H1 (cell line): ENCODE measurements at regions not wholly inside any gene's neighbourhood (a gene's known extent, or its start where the extent isn't known, plus 50 kb on each side); places are given as distances from the start of the nearest gene placed in this dataset.

Experiments used
- CTCF ChIA-PET: fragments of 300-600 bp; sonication (Branson Sonifier 250); formaldehyde crosslinking; loops from one replicate; lab custom pipeline; 2021; ENCODE audit not compliant: partially characterized antibody; lab: Charles Lee
- POLR2A ChIA-PET: fragments of 300-600 bp; sonication (Branson Sonifier 250); formaldehyde crosslinking; loops from one replicate; lab custom pipeline; 2021; ENCODE audit warnings: inconsistent platforms; ENCODE audit not compliant: partially characterized antibody; lab: Charles Lee
- DNase-seq, 2 experiments: peaks; one replicate each; pipeline versions ENCODE4 v3.0.0 to v3.0.0-alpha.2; 2010 to 2022; ENCODE audit warnings: low spot score in 2 of 2, low read depth in 1 of 2, mixed read lengths in 1 of 2
- FAIRE-seq: peaks from 2 replicates; lab custom pipeline; 2011; peaks lifted over from hg19 to GRCh38; lab: Jason Lieb, UNC
- H2AFZ ChIP-seq: 2 replicates; pipeline ENCODE4 v1.8.1; 2012; ENCODE audit warnings: low read length, inconsistent platforms
- H2AK5ac ChIP-seq: 2 replicates; pipeline ENCODE4 v1.6.1; 2013; ENCODE audit warnings: low read depth, low read length
- H2BK120ac ChIP-seq: replicated peaks from 2 replicates; pipeline ENCODE3; 2013; ENCODE audit warnings: low read depth, low read length, inconsistent platforms
- H2BK12ac ChIP-seq: 2 replicates; pipeline ENCODE4 v1.6.1; 2013; ENCODE audit warnings: low read depth, low read length
- H2BK15ac ChIP-seq: 2 replicates; pipeline ENCODE4 v1.6.1; 2013; ENCODE audit warnings: low read length
- H2BK20ac ChIP-seq: 2 replicates; pipeline ENCODE4 v1.6.1; 2013; ENCODE audit warnings: low read length
- H2BK5ac ChIP-seq: 2 replicates; pipeline ENCODE4 v1.6.1; 2013; ENCODE audit warnings: low read depth, low read length
- H3K14ac ChIP-seq: 2 replicates; pipeline ENCODE4 v1.6.1; 2013; ENCODE audit warnings: inconsistent platforms; ENCODE audit not compliant: insufficient read length
- H3K18ac ChIP-seq: 2 replicates; pipeline ENCODE4 v1.6.1; 2013; ENCODE audit warnings: low read length; ENCODE audit errors: extremely low read depth
- H3K23ac ChIP-seq: 2 replicates; pipeline ENCODE4 v1.6.1; 2013; ENCODE audit warnings: inconsistent platforms; ENCODE audit not compliant: insufficient read length
- H3K23me2 ChIP-seq: 2 replicates; pipeline ENCODE4 v1.6.1; 2013; ENCODE audit warnings: low read depth, low read length
- H3K27ac ChIP-seq: 2 replicates; pipeline ENCODE4 v1.6.1; 2011; ENCODE audit warnings: low read depth, low read length, inconsistent platforms
- H3K27me3 ChIP-seq, 4 experiments: replicated peaks in 1 of 4; 1 replicate in 1 of 4; 2 replicates in 3 of 4; pipeline versions ENCODE4 v1.6.1 to v1.8.1; 2011 to 2013; ENCODE audit warnings: low read length in 3 of 4, mild to moderate bottlenecking in 3 of 4, inconsistent platforms in 2 of 4, mixed read lengths in 2 of 4, moderate library complexity in 1 of 4; ENCODE audit not compliant: control insufficient read depth in 3 of 4, insufficient read depth in 3 of 4; ENCODE audit errors: extremely low read depth in 1 of 4
- H3K36me3 ChIP-seq, 4 experiments: 2 replicates each; pipeline versions ENCODE4 v1.6.1 to v1.8.1; 2011 to 2013; ENCODE audit warnings: mild to moderate bottlenecking in 4 of 4, low read length in 3 of 4, moderate library complexity in 2 of 4, control low read depth in 1 of 4, inconsistent platforms in 1 of 4; ENCODE audit not compliant: insufficient read depth in 4 of 4, control insufficient read depth in 2 of 4
- H3K4ac ChIP-seq: replicated peaks from 2 replicates; pipeline ENCODE3; 2013; ENCODE audit warnings: low read length, low read depth, mixed read lengths, inconsistent platforms; ENCODE audit not compliant: insufficient read length
- H3K4me1 ChIP-seq, 4 experiments: replicated peaks in 1 of 4; 1 replicate in 1 of 4; 2 replicates in 3 of 4; pipeline versions ENCODE4 v1.6.1 to v1.8.1; 2011 to 2013; ENCODE audit warnings: low read length in 3 of 4, inconsistent platforms in 2 of 4, mixed read lengths in 1 of 4; ENCODE audit not compliant: insufficient read depth in 4 of 4, control insufficient read depth in 3 of 4
- H3K4me2 ChIP-seq, 2 experiments: 2 replicates each; pipeline versions ENCODE4 v1.6.1 to v1.8.1; 2011 to 2013; ENCODE audit warnings: low read depth in 2 of 2, low read length in 2 of 2, control low read depth in 1 of 2, inconsistent platforms in 1 of 2, mild to moderate bottlenecking in 1 of 2; ENCODE audit not compliant: insufficient read depth in 1 of 2
- H3K4me3 ChIP-seq, 4 experiments: fragments of 200-600, 300-600 bp in 1 of 4; sonication (generic), shearing (Covaris generic), sonication (Bioruptor Twin) in 1 of 4; 2 replicates each; pipeline versions ENCODE4 v1.5.1 to v1.8.1; 2011 to 2016; ENCODE audit warnings: low read length in 4 of 4, low read depth in 3 of 4, control low read depth in 2 of 4, inconsistent platforms in 2 of 4, mild to moderate bottlenecking in 2 of 4, mixed read lengths in 1 of 4, moderate library complexity in 1 of 4; ENCODE audit not compliant: insufficient read depth in 2 of 4; ENCODE audit errors: extremely low read depth in 1 of 4
- H3K56ac ChIP-seq: replicated peaks from 2 replicates; pipeline ENCODE3; 2013; ENCODE audit warnings: low read depth, mild to moderate bottlenecking, mixed read lengths, low read length, inconsistent platforms; ENCODE audit not compliant: insufficient read length
- H3K79me1 ChIP-seq: 2 replicates; pipeline ENCODE4 v1.6.1; 2013; ENCODE audit warnings: low read depth, low read length, control low read depth
- H3K79me2 ChIP-seq, 2 experiments: 2 replicates each; pipeline versions ENCODE4 v1.6.1 to v1.8.1; 2012 to 2013; ENCODE audit warnings: low read length in 2 of 2, mild to moderate bottlenecking in 2 of 2, inconsistent platforms in 1 of 2; ENCODE audit not compliant: insufficient read depth in 2 of 2, control insufficient read depth in 1 of 2
- H3K9ac ChIP-seq, 4 experiments: replicated peaks in 1 of 4; 1 replicate in 1 of 4; 2 replicates in 3 of 4; pipeline versions ENCODE4 v1.6.1 to v1.8.1; 2011 to 2013; ENCODE audit warnings: low read depth in 3 of 4, low read length in 3 of 4, control low read depth in 2 of 4, mild to moderate bottlenecking in 2 of 4, moderate library complexity in 2 of 4, inconsistent platforms in 1 of 4; ENCODE audit errors: extremely low read depth in 1 of 4
- H3K9me3 ChIP-seq, 2 experiments: 2 replicates each; pipeline versions ENCODE4 v1.6.1 to v1.8.1; 2012 to 2013; ENCODE audit warnings: mild to moderate bottlenecking in 2 of 2, moderate library complexity in 2 of 2, control low read depth in 1 of 2, inconsistent platforms in 1 of 2, low read depth in 1 of 2, low read length in 1 of 2, mixed read lengths in 1 of 2; ENCODE audit not compliant: insufficient read depth in 2 of 2
- H4K20me1 ChIP-seq, 2 experiments: replicated peaks in 1 of 2; 2 replicates each; pipeline versions ENCODE3 to v1.8.1; 2011 to 2013; ENCODE audit warnings: inconsistent platforms in 2 of 2, low read length in 2 of 2, mild to moderate bottlenecking in 1 of 2; ENCODE audit not compliant: insufficient read depth in 2 of 2, control insufficient read depth in 1 of 2
- H4K5ac ChIP-seq: 2 replicates; pipeline ENCODE4 v1.6.1; 2013; ENCODE audit warnings: low read length, low read depth, mixed read lengths, inconsistent platforms; ENCODE audit not compliant: insufficient read length
- H4K8ac ChIP-seq: 2 replicates; pipeline ENCODE4 v1.8.0; 2013; ENCODE audit warnings: mild to moderate bottlenecking, moderate library complexity, low read length, inconsistent platforms; ENCODE audit not compliant: insufficient read depth; ENCODE audit errors: extremely low read depth
- H4K91ac ChIP-seq: replicated peaks from 2 replicates; pipeline ENCODE3; 2013; ENCODE audit warnings: low read length, mixed read lengths, inconsistent platforms; ENCODE audit not compliant: insufficient read length
- BCL11A ChIP-seq, 2 experiments: IDR thresholded peaks; one replicate each; pipeline ENCODE4 v1.6.1; 2011; ENCODE audit warnings: low read depth in 2 of 2, low read length in 2 of 2, mild to moderate bottlenecking in 2 of 2
- CBX8 ChIP-seq: fragments of 300-800, 300-1000 bp; sonication (generic); IDR thresholded peaks from 2 replicates; pipeline ENCODE4 v1.7.1; 2016; ENCODE audit warnings: low read depth, low read length, borderline replicate concordance
- MAFK ChIP-seq: IDR thresholded peaks from 2 replicates; pipeline ENCODE4 v1.6.1; 2012; ENCODE audit warnings: low read depth, mild to moderate bottlenecking, improper control_type of control experiment, low read length
- PHF8 ChIP-seq: fragments of 200-600 bp; sonication (generic); conservative IDR thresholded peaks from 2 replicates; pipeline ENCODE4 v1.7.1; 2012; ENCODE audit warnings: low read depth, mild to moderate bottlenecking, inconsistent platforms, low read length, moderate library complexity
- RNF2 ChIP-seq: fragments of 200-900, 300-1000 bp; sonication (generic); IDR thresholded peaks from 2 replicates; pipeline ENCODE4 v1.7.1; 2016; ENCODE audit warnings: borderline replicate concordance, low read depth, mild to moderate bottlenecking, antibody characterized with exemption, low read length; ENCODE audit not compliant: poor library complexity, severe bottlenecking; ENCODE audit errors: missing control alignments
- WGBS, 2 experiments: shearing (Covaris generic) in 1 of 2; methylation state at CpG; one replicate each; pipeline versions ENCODE4 v1.1.6 to v1.1.7; 2013 to 2015; ENCODE audit warnings: low lambda C conversion rate in 2 of 2, mixed read lengths in 2 of 2, inconsistent platforms in 1 of 2, low coverage in 1 of 2, missing lambda C conversion rate in 1 of 2; ENCODE audit not compliant: insufficient replicate concordance in 2 of 2, insufficient coverage in 1 of 2, insufficient read length in 1 of 2; ENCODE audit errors: extremely low coverage in 1 of 2, missing lambda C conversion rate in 1 of 2; 5-methylcytosine and 5-hydroxymethylcytosine counted together

DNA sequence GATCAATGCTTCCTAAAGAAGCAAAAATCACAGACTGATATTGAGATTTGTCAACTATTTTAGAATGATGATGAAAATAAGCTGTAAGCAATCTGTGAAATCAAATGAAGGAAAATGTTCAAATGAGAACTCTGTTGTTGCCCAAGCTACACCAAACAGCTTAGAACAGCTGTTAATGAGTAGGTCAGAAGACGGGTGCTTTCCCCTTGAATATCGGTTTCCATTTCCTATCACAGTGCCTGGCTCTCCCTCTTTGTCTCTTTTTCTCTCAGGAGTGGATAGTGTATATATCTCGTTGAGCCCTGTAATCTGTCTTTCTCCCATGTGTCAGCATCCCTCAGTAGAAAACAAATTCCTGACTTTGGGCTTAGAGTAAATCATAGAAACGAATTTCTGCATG, 1592.9 kb upstream of the TENM3 start:
- H3K23ac ChIP-seq, result no peak overlapping the region
- CTCF ChIA-PET, result interaction anchor here (2.8 kb wide), 1 partner anchor 15 kb away, joined by 17 read pairs; no protein-coding TSS in a partner anchor
- no peak for DNase-seq

More for the DNA sequence above, 1592.9 kb upstream of the TENM3 start:
- Histone ChIP-seq H3K36me3 (no peaks in the 10 kb centered on the region), H2AK5ac (no peak overlapping the region), H3K79me2 (no peaks in the 10 kb centered on the region), H3K79me1 (no peaks in the 10 kb centered on the region), H2BK15ac (no peak overlapping the region), H4K20me1 (no peaks in the 10 kb centered on the region), H3K18ac (no peak overlapping the region), H3K56ac (no peak overlapping the region), H4K8ac (no peak overlapping the region), H3K27me3 (no peaks in the 10 kb centered on the region), H3K9me3 (no peaks in the 10 kb centered on the region), H3K4me1 (no peaks in the 10 kb centered on the region), H3K14ac (no peak overlapping the region), H3K23me2 (no peaks in the 10 kb centered on the region), H3K4ac (no peak overlapping the region), H2BK120ac (no peak overlapping the region), H4K5ac (no peak overlapping the region), H3K4me3 (no peak overlapping the region), H2BK20ac (no peak overlapping the region), H3K27ac (no peak overlapping the region), H4K91ac (no peak overlapping the region), H2BK12ac (no peak overlapping the region), H2BK5ac (no peak overlapping the region), H3K4me2 (no peak overlapping the region), H3K9ac (no peak overlapping the region), H2AFZ (peak overlapping the region; percentile 1; the same call in 1 of the 2 replicates)
- TF ChIP-seq RNF2 (no peak), MAFK (no peak), BCL11A (IDR thresholded peaks at IDR 0.05; ENCODE audit: low read depth in 2 of 2, low read length in 2 of 2) (no peak), CBX8 (no peak), PHF8 (no peak)
- FAIRE-seq, result no peak
- 79% methylated on average over 4 of the region's 4 CpGs; no CpG with 5 or more reads in 1 of the 2 experiments for WGBS, 2 experiments
- POLR2A ChIA-PET, result no interaction called here
